GM18511 (cell line): ENCODE measurements at regions not wholly inside any gene's neighbourhood (a gene's known extent, or its start where the extent isn't known, plus 50 kb on each side); places are given as distances from the start of the nearest gene placed in this dataset.
"Not testable (repeated sequence)": the region's sequence is repeated elsewhere in the genome, so short reads cannot be mapped to it uniquely, and the experiment has no call there.

Source experiments
- ATAC-seq: cut with Tn5 transposase; IDR thresholded peaks from one replicate; pipeline ENCODE4 v1.9.1; 2021; ENCODE audit warnings: mild to moderate bottlenecking, moderate library complexity; ENCODE audit not compliant: unreplicated experiment

DNA sequence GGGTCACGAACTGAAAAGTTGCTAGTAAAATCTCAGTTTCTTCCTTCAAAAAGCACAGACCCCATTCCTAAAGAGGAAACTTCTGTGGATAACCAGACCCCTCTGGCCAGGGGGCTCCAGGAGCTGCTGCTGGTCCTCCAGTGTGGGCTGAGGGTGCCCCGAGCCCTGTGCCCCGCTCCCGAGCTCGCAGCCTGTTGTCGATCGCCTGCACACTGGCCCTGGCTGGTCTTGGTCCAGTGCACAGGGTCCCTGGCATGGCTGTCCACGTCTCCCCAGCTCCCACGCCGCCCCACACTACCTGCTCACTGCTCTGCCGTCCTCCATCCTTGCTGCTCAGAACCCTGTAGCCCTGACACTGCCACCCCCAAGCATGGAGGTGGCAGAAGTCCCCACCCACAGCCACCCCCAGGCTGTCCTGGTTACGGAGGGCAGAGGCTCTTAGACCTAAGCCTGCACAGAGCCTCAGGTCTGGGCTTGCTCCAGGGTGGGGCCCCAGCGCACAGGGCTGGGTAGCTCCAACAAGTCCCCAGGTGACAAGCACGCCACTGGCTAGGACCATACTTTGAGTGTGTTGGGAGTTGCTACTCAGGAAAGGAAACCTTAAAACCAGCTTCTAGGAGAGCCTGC, 87.0 kb downstream of the PLXNA1 start:
- no peak for ATAC-seq

GRCh38 chr3:127070776-127071175, 87.9 kb downstream of the PLXNA1 start:
- no peak for ATAC-seq

- no peak for ATAC-seq
These were observed 88.7 kb downstream of the PLXNA1 start for GRCh38 chr3:127071597-127072001.

DNA sequence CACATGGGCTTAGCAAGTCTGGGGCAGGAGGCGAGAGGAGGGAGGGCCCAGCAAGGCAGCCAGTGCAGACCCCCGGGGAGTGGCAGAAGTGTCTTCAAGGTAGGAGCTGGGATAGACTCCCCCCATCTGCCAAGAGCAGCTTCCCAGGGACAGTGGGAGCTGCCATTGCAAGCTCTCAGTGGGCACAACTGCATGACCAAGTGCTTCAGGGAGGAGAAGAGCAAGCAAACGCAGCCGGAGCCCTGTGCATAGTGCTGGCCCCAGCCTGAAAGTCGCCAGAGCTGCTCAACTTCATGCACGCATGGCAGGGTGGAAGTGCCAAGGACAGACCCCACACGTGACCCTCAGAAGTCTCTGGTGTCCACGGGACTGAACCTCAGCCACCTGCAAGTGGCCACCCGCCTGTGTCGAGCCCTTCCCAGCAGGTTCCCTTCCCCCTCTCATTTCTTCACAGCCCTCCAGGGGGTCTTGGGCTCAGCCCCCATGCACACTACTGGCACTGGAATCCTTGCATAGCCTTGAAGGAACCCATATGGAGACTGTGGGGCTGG, 89.4 kb downstream of the PLXNA1 start:
- ATAC-seq, result no peak

DNA sequence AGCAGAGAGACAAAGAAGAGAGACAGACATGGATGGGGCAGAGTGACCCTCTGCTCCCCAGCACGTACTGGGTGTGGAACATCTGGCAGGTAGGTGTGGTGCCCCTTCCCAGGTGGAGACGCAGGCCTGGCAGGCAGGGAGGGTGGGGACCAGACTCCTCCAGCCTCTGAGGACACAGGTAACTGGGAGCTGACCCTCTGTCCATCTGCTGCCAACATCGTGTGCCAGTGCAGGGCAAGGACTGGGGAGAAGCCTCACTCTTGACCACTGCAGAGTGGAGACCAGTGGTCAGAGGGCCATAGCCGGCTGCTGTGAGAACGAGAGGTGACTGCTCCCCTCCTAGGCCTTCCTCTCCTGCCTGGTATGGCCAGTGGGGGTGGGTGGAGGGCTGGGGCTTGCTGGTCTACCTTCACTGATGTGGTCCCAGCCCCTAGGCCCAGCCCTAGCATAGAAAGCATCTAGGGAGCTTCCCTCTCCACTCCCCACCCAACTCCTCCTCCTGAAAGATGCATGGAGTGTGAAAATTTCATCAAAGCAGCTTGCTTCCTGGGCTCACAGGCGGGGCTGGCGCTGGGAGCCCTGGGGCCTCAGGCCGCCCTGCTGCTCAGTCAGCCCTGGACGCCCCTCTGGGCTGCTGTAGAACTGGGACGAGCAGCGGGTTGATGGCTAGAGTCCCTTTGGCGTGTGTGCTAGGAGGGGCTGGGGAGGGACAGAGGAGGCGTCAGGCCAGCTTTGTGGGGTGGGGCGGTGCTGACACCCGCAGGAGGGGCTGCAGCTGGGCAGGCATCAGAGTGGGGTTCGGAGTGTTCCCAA, 90.3 kb downstream of the PLXNA1 start:
- no peak for ATAC-seq

GRCh38 chr3:127073941-127074820, 91.3 kb downstream of the PLXNA1 start:
- no peak for ATAC-seq

DNA sequence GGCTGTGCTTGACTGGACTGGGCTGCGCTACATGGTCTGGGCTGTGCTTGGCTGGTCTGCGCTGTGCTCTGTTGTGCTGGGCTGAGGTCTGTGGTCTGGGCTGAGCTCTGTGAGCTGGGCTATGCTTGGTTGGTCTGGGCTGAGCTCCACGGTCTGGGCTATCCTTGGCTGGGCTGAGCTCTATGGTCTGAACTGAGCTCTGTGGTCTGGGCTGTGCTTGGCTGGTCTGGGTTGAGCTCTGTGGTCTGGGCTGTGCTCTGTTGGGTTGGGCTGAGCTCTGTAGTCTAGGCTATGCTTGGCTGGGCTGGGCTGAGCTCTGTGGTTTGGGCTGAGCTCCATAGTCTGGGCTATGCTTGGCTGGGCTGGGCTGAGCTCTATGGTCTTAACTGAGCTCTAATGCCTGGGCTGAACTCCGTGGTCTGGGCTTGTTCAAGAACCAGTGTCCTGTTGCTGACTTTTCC, 92.0 kb downstream of the PLXNA1 start:
- peak; percentile 96 for ATAC-seq

DNA sequence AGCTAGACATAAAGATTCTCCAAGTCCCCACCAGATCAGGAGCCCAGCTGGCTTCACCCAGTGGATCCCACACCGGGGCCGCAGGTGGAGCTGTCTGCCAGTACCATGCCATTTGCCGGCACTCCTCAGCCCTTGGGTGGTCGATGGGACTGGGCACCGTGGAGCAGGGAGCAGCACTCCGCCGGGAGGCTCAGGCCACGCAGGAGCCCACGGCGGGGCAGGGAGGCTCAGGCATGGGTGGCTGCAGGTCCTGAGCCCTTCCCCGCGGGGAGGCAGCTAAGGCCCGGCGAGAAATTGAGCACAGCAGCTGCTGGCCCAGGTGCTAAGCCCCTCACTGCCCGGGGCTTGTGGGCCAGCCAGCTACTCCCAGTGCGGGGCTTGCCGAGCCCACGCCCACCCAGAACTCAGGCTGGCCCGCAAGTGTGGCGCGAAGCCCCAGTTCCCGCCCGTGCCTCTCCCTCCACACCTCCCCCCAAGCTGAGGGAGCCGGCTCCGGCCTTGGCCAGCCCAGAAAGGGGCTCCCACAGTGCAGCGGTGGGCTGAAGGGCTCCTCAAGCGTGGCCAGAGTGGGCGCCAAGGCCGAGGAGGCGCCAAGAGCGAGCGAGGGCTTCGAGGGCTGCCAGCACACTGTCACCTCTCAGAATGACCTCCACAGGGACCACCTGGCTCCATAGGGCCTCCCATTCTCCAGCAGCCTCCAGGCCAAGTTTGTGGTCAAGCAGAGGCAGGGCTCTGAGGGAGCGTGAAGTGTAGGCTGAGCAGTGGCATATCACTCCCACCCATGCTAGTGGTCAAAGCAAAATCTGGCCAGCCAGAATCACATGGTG, 93.5 kb downstream of the PLXNA1 start:
- ATAC-seq, result not testable (repeated sequence)

DNA sequence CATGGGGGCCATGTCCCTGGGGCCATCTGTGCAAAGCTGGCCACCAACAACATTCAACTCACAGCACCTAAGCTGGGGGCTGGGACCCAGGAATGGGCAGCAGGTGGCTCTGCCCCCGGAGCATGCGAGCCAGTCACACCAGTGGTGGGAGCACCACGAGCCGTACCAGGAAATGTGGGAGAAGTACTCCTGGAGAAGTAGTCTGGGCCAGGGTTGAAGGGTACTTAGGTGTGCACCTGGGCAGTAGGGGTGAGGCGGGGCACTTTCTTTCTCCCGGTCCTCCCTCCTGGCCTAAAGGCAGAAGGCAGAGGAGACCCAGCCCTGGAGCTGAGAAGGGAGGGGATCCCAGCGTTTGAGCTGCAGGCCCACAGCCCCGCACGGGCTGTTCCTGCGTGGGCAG, 94.2 kb downstream of the PLXNA1 start:
- no peak for ATAC-seq

- no peak for ATAC-seq
These were observed 94.7 kb downstream of the PLXNA1 start for GRCh38 chr3:127077505-127078064.

GRCh38 chr3:127078626-127079025, 95.7 kb downstream of the PLXNA1 start:
- ATAC-seq, result no peak

- ATAC-seq, result no peak
These were observed 96.3 kb downstream of the PLXNA1 start for GRCh38 chr3:127079211-127079610.

- ATAC-seq, result no peak
These were observed 98.2 kb downstream of the PLXNA1 start for GRCh38 chr3:127081001-127081720.

- no peak for ATAC-seq
These were observed 99.2 kb downstream of the PLXNA1 start for GRCh38 chr3:127082066-127082465.

DNA sequence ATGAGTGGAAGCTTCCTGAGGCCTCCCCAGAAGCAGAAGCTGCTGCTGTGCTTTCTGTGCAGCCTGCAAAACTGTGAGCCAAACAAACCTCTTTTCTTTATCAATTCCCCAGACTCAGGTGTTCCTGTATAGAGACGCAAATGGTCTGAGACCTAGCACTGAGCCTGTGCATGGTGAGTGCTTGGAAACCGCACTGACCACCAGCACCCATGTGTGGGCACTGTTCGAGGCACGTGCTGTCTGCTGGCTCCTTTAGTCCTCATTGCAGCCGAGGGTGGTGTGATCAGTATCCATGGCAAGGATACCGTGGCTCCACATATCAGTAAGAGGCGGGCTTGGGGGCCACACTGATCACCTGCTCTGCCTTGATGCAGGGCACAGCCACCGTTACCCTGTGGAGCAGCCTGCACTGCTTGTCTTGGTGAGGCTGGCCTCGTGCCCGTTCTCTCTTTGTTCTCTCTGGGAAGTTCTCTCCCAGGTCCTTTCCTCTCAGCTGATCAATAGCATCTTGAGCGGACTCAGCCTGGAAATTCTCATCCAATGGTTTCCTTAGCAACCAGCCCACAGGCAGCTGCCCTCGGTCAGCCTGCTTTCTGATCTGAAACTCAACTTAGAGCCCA, 101.0 kb downstream of the PLXNA1 start:
- no peak for ATAC-seq

GRCh38 chr3:127084401-127084990, 101.6 kb downstream of the PLXNA1 start:
- no peak for ATAC-seq

DNA sequence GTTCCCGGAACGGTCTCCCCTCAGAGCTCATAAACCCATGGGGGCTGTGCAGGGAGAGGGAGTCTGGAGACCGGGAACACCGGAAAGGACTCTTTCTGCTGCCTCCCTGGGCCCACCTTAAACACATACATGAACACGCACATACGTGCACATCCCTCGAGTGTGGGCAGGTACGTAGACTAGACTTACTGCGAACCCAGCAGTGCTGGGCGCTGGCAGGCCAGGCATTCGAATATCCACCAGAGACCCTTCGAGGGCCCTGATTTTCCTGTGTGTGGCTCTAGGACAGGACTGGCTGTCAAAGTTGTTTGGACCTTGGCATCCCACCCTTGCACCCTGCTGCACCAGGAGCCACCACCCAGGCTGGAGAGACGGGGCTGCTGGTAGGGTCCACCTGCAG, 102.7 kb downstream of the PLXNA1 start:
- ATAC-seq, result no peak

- not testable (repeated sequence) for ATAC-seq
These were observed 103.7 kb downstream of the PLXNA1 start for GRCh38 chr3:127086591-127086990.
